ENCODE measurements at regions not wholly inside any gene's neighbourhood (a gene's known extent, or its start where the extent isn't known, plus 50 kb on each side); places are given as distances from the start of the nearest gene placed in this dataset.

GRCh38 chr2:196365923-196366322 is 194.5 kb upstream of the STK17B start:
- Histone ChIP-seq H3K4me1 (no peaks in the 10 kb centered on the region), H3K4me3 (no peak overlapping the region), H3K9me3 (peaks cover 9% of the 10 kb centered on the region; the same call in 1 of the 2 replicates), H3K4me2 (no peak overlapping the region), H4K20me1 (no peaks in the 10 kb centered on the region), H3K9ac (no peak overlapping the region), H3K27me3 (no peaks in the 10 kb centered on the region), H3K36me3 (no peaks in the 10 kb centered on the region), H3K27ac (no peak overlapping the region)
- no peak for TF ChIP-seq Cebpa-rat (IDR thresholded peaks at IDR 0.05)

- H3K9ac ChIP-seq = no peak overlapping the region
- no peaks in the 10 kb centered on the region for H3K4me1 ChIP-seq
- H3K4me2 ChIP-seq = no peak overlapping the region
- H3K9me3 ChIP-seq = peaks cover 9% of the 10 kb centered on the region; the same call in 1 of the 2 replicates
- no peaks in the 10 kb centered on the region for H3K36me3 ChIP-seq
- no peak for TF ChIP-seq Cebpa-rat (IDR thresholded peaks at IDR 0.05)
- H3K27me3 ChIP-seq = no peaks in the 10 kb centered on the region
- H3K27ac ChIP-seq = no peak overlapping the region
- no peaks in the 10 kb centered on the region for H4K20me1 ChIP-seq
- H3K4me3 ChIP-seq = no peak overlapping the region
Observed at GRCh38 chr2:196367633-196368032, 196.3 kb upstream of the STK17B start.

GRCh38 chr2:196368546-196369225 is 197.3 kb upstream of the STK17B start:
- H3K4me1 ChIP-seq = no peaks in the 10 kb centered on the region
- no peak overlapping the region for H3K27ac ChIP-seq
- no peak overlapping the region for H3K4me3 ChIP-seq
- H3K9ac ChIP-seq = no peak overlapping the region
- no peaks in the 10 kb centered on the region for H3K27me3 ChIP-seq
- TF ChIP-seq Cebpa-rat (IDR thresholded peaks at IDR 0.05) = no peak
- no peaks in the 10 kb centered on the region for H4K20me1 ChIP-seq
- H3K9me3 ChIP-seq = peaks cover 9% of the 10 kb centered on the region; the same call in 1 of the 2 replicates
- no peaks in the 10 kb centered on the region for H3K36me3 ChIP-seq
- H3K4me2 ChIP-seq = no peak overlapping the region

- no peaks in the 10 kb centered on the region for H3K4me1 ChIP-seq
- H3K9ac ChIP-seq = no peak overlapping the region
- H3K27ac ChIP-seq = no peak overlapping the region
- H4K20me1 ChIP-seq = no peaks in the 10 kb centered on the region
- H3K36me3 ChIP-seq = no peaks in the 10 kb centered on the region
- TF ChIP-seq Cebpa-rat (IDR thresholded peaks at IDR 0.05) = no peak
- no peak overlapping the region for H3K4me3 ChIP-seq
- H3K27me3 ChIP-seq = no peaks in the 10 kb centered on the region
- no peak overlapping the region for H3K4me2 ChIP-seq
- peaks cover 9% of the 10 kb centered on the region; the same call in 1 of the 2 replicates for H3K9me3 ChIP-seq
Observed at GRCh38 chr2:196369967-196370366, 198.6 kb upstream of the STK17B start.

GRCh38 chr2:196370381-196370780 is 199.0 kb upstream of the STK17B start:
- Histone ChIP-seq H3K9ac (no peak overlapping the region), H3K4me1 (no peaks in the 10 kb centered on the region), H3K4me2 (no peak overlapping the region), H3K27me3 (no peaks in the 10 kb centered on the region), H4K20me1 (no peaks in the 10 kb centered on the region), H3K27ac (no peak overlapping the region), H3K4me3 (no peak overlapping the region), H3K36me3 (no peaks in the 10 kb centered on the region), H3K9me3 (peaks cover 9% of the 10 kb centered on the region; the same call in 1 of the 2 replicates)
- no peak for TF ChIP-seq Cebpa-rat (IDR thresholded peaks at IDR 0.05)

- H3K4me3 ChIP-seq = no peak overlapping the region
Observed at GRCh38 chr2:196372276-196372809, 201.0 kb upstream of the STK17B start.

GRCh38 chr2:196372811-196373664 is 201.7 kb upstream of the STK17B start:
- H4K20me1 ChIP-seq = no peaks in the 10 kb centered on the region
- H3K27ac ChIP-seq = no peak overlapping the region
- no peak overlapping the region for H3K4me3 ChIP-seq

More at GRCh38 chr2:196372276-196372809, 201.0 kb upstream of the STK17B start:
- no peak for TF ChIP-seq Cebpa-rat (IDR thresholded peaks at IDR 0.05)
- H3K9ac ChIP-seq = no peak overlapping the region
- H3K9me3 ChIP-seq = peaks cover 9% of the 10 kb centered on the region; the same call in 1 of the 2 replicates
- H3K36me3 ChIP-seq = no peaks in the 10 kb centered on the region
- no peaks in the 10 kb centered on the region for H3K4me1 ChIP-seq
- H3K4me2 ChIP-seq = no peak overlapping the region
- H4K20me1 ChIP-seq = no peaks in the 10 kb centered on the region
- no peak overlapping the region for H3K27ac ChIP-seq
- no peaks in the 10 kb centered on the region for H3K27me3 ChIP-seq

GRCh38 chr2:196376984-196377877 is 205.9 kb upstream of the STK17B start:
- Histone ChIP-seq H3K27ac (no peak overlapping the region), H3K4me1 (no peaks in the 10 kb centered on the region), H3K4me3 (no peak overlapping the region), H3K27me3 (no peaks in the 10 kb centered on the region), H4K20me1 (no peaks in the 10 kb centered on the region), H3K9me3 (no peaks in the 10 kb centered on the region), H3K9ac (no peak overlapping the region), H3K4me2 (no peak overlapping the region), H3K36me3 (no peaks in the 10 kb centered on the region)
- no peak for TF ChIP-seq Cebpa-rat (IDR thresholded peaks at IDR 0.05)

More at GRCh38 chr2:196372811-196373664, 201.7 kb upstream of the STK17B start:
- Histone ChIP-seq H3K36me3 (no peaks in the 10 kb centered on the region), H3K4me2 (no peak overlapping the region), H3K27me3 (no peaks in the 10 kb centered on the region), H3K9me3 (peaks cover 7% of the 10 kb centered on the region; the same call in 1 of the 2 replicates), H3K9ac (no peak overlapping the region), H3K4me1 (no peaks in the 10 kb centered on the region)
- TF ChIP-seq Cebpa-rat (IDR thresholded peaks at IDR 0.05) = no peak

- no peaks in the 10 kb centered on the region for H3K36me3 ChIP-seq
- no peak for TF ChIP-seq Cebpa-rat (IDR thresholded peaks at IDR 0.05)
- no peaks in the 10 kb centered on the region for H3K9me3 ChIP-seq
- no peak overlapping the region for H3K4me3 ChIP-seq
- no peak overlapping the region for H3K4me2 ChIP-seq
- H4K20me1 ChIP-seq = no peaks in the 10 kb centered on the region
- H3K9ac ChIP-seq = no peak overlapping the region
- no peak overlapping the region for H3K27ac ChIP-seq
- H3K4me1 ChIP-seq = no peaks in the 10 kb centered on the region
- no peaks in the 10 kb centered on the region for H3K27me3 ChIP-seq
Observed at GRCh38 chr2:196379600-196379999, 208.2 kb upstream of the STK17B start.
